ENCODE measurements at regions not wholly inside any gene's neighbourhood (a gene's known extent, or its start where the extent isn't known, plus 50 kb on each side); places are given as distances from the start of the nearest gene placed in this dataset.
"Not testable (repeated sequence)": the region's sequence is repeated elsewhere in the genome, so short reads cannot be mapped to it uniquely, and the experiment has no call there.

GRCh38 chr3:115317953-115318352 lies 170.9 kb upstream of the ZBTB20 start:
- not testable (repeated sequence) for H3K4me1 ChIP-seq (ENCODE audit: insufficient read depth, low read length); H2AFZ ChIP-seq (ENCODE audit: low read depth, low read length); H3K27me3 ChIP-seq (ENCODE audit: insufficient read depth, low read length); H3K36me3 ChIP-seq (ENCODE audit: insufficient read depth, low read length); H3K9me3 ChIP-seq (ENCODE audit: low read length); H3K4me3 ChIP-seq (ENCODE audit: low read length)

- H3K36me3 ChIP-seq (ENCODE audit: insufficient read depth, low read length): no peaks in the 10 kb centered on the region
- H3K4me1 ChIP-seq (ENCODE audit: insufficient read depth, low read length): no peaks in the 10 kb centered on the region
Measured at GRCh38 chr3:115321400-115321805, 174.3 kb upstream of the ZBTB20 start.

GRCh38 chr3:115322901-115323300 lies 175.8 kb upstream of the ZBTB20 start:
- no peak overlapping the region for H3K4me3 ChIP-seq (ENCODE audit: low read length)
- no peaks in the 10 kb centered on the region for H3K4me1 ChIP-seq (ENCODE audit: insufficient read depth, low read length)

More at GRCh38 chr3:115321400-115321805, 174.3 kb upstream of the ZBTB20 start:
- H3K4me3 ChIP-seq (ENCODE audit: low read length): no peak overlapping the region
- no peaks in the 10 kb centered on the region for H3K27me3 ChIP-seq (ENCODE audit: insufficient read depth, low read length)
- no peak overlapping the region for H2AFZ ChIP-seq (ENCODE audit: low read depth, low read length)
- no peaks in the 10 kb centered on the region for H3K9me3 ChIP-seq (ENCODE audit: low read length)

GRCh38 chr3:115323380-115323779 lies 176.3 kb upstream of the ZBTB20 start:
- Histone ChIP-seq H3K9me3 (ENCODE audit: low read length) (no peaks in the 10 kb centered on the region), H3K4me3 (ENCODE audit: low read length) (no peak overlapping the region), H2AFZ (ENCODE audit: low read depth, low read length) (no peak overlapping the region), H3K4me1 (ENCODE audit: insufficient read depth, low read length) (no peaks in the 10 kb centered on the region), H3K36me3 (ENCODE audit: insufficient read depth, low read length) (no peaks in the 10 kb centered on the region), H3K27me3 (ENCODE audit: insufficient read depth, low read length) (no peaks in the 10 kb centered on the region)

More at GRCh38 chr3:115322901-115323300, 175.8 kb upstream of the ZBTB20 start:
- H2AFZ ChIP-seq (ENCODE audit: low read depth, low read length): no peak overlapping the region
- no peaks in the 10 kb centered on the region for H3K9me3 ChIP-seq (ENCODE audit: low read length)
- no peaks in the 10 kb centered on the region for H3K27me3 ChIP-seq (ENCODE audit: insufficient read depth, low read length)
- no peaks in the 10 kb centered on the region for H3K36me3 ChIP-seq (ENCODE audit: insufficient read depth, low read length)

GRCh38 chr3:115324056-115324455 lies 177.0 kb upstream of the ZBTB20 start:
- H3K4me1 ChIP-seq (ENCODE audit: insufficient read depth, low read length): no peaks in the 10 kb centered on the region
- H2AFZ ChIP-seq (ENCODE audit: low read depth, low read length): no peak overlapping the region
- no peaks in the 10 kb centered on the region for H3K9me3 ChIP-seq (ENCODE audit: low read length)
- H3K27me3 ChIP-seq (ENCODE audit: insufficient read depth, low read length): no peaks in the 10 kb centered on the region
- H3K4me3 ChIP-seq (ENCODE audit: low read length): no peak overlapping the region
- H3K36me3 ChIP-seq (ENCODE audit: insufficient read depth, low read length): no peaks in the 10 kb centered on the region

GRCh38 chr3:115325539-115325938 lies 178.5 kb upstream of the ZBTB20 start:
- H3K9me3 ChIP-seq (ENCODE audit: low read length): no peaks in the 10 kb centered on the region
- peaks cover 3% of the 10 kb centered on the region for H3K4me1 ChIP-seq (ENCODE audit: insufficient read depth, low read length)
- H2AFZ ChIP-seq (ENCODE audit: low read depth, low read length): no peak overlapping the region
- no peak overlapping the region for H3K4me3 ChIP-seq (ENCODE audit: low read length)
- H3K36me3 ChIP-seq (ENCODE audit: insufficient read depth, low read length): no peaks in the 10 kb centered on the region
- H3K27me3 ChIP-seq (ENCODE audit: insufficient read depth, low read length): no peaks in the 10 kb centered on the region

- H3K27me3 ChIP-seq (ENCODE audit: insufficient read depth, low read length): no peaks in the 10 kb centered on the region
- H3K9me3 ChIP-seq (ENCODE audit: low read length): no peaks in the 10 kb centered on the region
- H3K4me1 ChIP-seq (ENCODE audit: insufficient read depth, low read length): peaks cover 5% of the 10 kb centered on the region
- H3K4me3 ChIP-seq (ENCODE audit: low read length): no peak overlapping the region
- no peak overlapping the region for H2AFZ ChIP-seq (ENCODE audit: low read depth, low read length)
- H3K36me3 ChIP-seq (ENCODE audit: insufficient read depth, low read length): no peaks in the 10 kb centered on the region
Measured at GRCh38 chr3:115330430-115330829, 183.3 kb upstream of the ZBTB20 start.

GRCh38 chr3:115332998-115333397 lies 185.9 kb upstream of the ZBTB20 start:
- no peaks in the 10 kb centered on the region for H3K27me3 ChIP-seq (ENCODE audit: insufficient read depth, low read length)
- peaks cover 5% of the 10 kb centered on the region for H3K4me1 ChIP-seq (ENCODE audit: insufficient read depth, low read length)
- no peak overlapping the region for H3K4me3 ChIP-seq (ENCODE audit: low read length)
- H3K36me3 ChIP-seq (ENCODE audit: insufficient read depth, low read length): no peaks in the 10 kb centered on the region
- H3K9me3 ChIP-seq (ENCODE audit: low read length): no peaks in the 10 kb centered on the region
- H2AFZ ChIP-seq (ENCODE audit: low read depth, low read length): no peak overlapping the region

GRCh38 chr3:115336836-115337235 lies 189.7 kb upstream of the ZBTB20 start:
- no peaks in the 10 kb centered on the region for H3K27me3 ChIP-seq (ENCODE audit: insufficient read depth, low read length)
- no peaks in the 10 kb centered on the region for H3K9me3 ChIP-seq (ENCODE audit: low read length)
- no peak overlapping the region for H2AFZ ChIP-seq (ENCODE audit: low read depth, low read length)
- no peaks in the 10 kb centered on the region for H3K4me1 ChIP-seq (ENCODE audit: insufficient read depth, low read length)
- no peaks in the 10 kb centered on the region for H3K36me3 ChIP-seq (ENCODE audit: insufficient read depth, low read length)
- no peak overlapping the region for H3K4me3 ChIP-seq (ENCODE audit: low read length)

GRCh38 chr3:115340586-115340985 lies 193.5 kb upstream of the ZBTB20 start:
- H2AFZ ChIP-seq (ENCODE audit: low read depth, low read length): no peak overlapping the region
- no peaks in the 10 kb centered on the region for H3K4me1 ChIP-seq (ENCODE audit: insufficient read depth, low read length)
- no peak overlapping the region for H3K4me3 ChIP-seq (ENCODE audit: low read length)
- no peaks in the 10 kb centered on the region for H3K27me3 ChIP-seq (ENCODE audit: insufficient read depth, low read length)
- no peaks in the 10 kb centered on the region for H3K36me3 ChIP-seq (ENCODE audit: insufficient read depth, low read length)
- H3K9me3 ChIP-seq (ENCODE audit: low read length): no peaks in the 10 kb centered on the region

- Histone ChIP-seq H3K4me1 (ENCODE audit: insufficient read depth, low read length) (no peaks in the 10 kb centered on the region), H3K27me3 (ENCODE audit: insufficient read depth, low read length) (no peaks in the 10 kb centered on the region), H3K4me3 (ENCODE audit: low read length) (no peak overlapping the region), H3K9me3 (ENCODE audit: low read length) (no peaks in the 10 kb centered on the region), H2AFZ (ENCODE audit: low read depth, low read length) (no peak overlapping the region), H3K36me3 (ENCODE audit: insufficient read depth, low read length) (no peaks in the 10 kb centered on the region)
Measured at GRCh38 chr3:115341208-115341607, 194.1 kb upstream of the ZBTB20 start.

GRCh38 chr3:115347737-115348136 lies 200.6 kb upstream of the ZBTB20 start:
- Histone ChIP-seq H2AFZ (ENCODE audit: low read depth, low read length) (no peak overlapping the region), H3K4me1 (ENCODE audit: insufficient read depth, low read length) (peaks cover 10% of the 10 kb centered on the region), H3K36me3 (ENCODE audit: insufficient read depth, low read length) (no peaks in the 10 kb centered on the region), H3K9me3 (ENCODE audit: low read length) (no peaks in the 10 kb centered on the region), H3K27me3 (ENCODE audit: insufficient read depth, low read length) (no peaks in the 10 kb centered on the region), H3K4me3 (ENCODE audit: low read length) (no peak overlapping the region)

- Histone ChIP-seq H3K4me3 (ENCODE audit: low read length) (no peak overlapping the region), H3K36me3 (ENCODE audit: insufficient read depth, low read length) (no peaks in the 10 kb centered on the region), H3K27me3 (ENCODE audit: insufficient read depth, low read length) (no peaks in the 10 kb centered on the region), H3K9me3 (ENCODE audit: low read length) (no peaks in the 10 kb centered on the region), H3K4me1 (ENCODE audit: insufficient read depth, low read length) (peaks cover 10% of the 10 kb centered on the region), H2AFZ (ENCODE audit: low read depth, low read length) (no peak overlapping the region)
Measured at GRCh38 chr3:115348412-115348811, 201.3 kb upstream of the ZBTB20 start.

GRCh38 chr3:115348951-115349745 lies 202.1 kb upstream of the ZBTB20 start:
- Histone ChIP-seq H3K27me3 (ENCODE audit: insufficient read depth, low read length) (no peaks in the 10 kb centered on the region), H3K4me3 (ENCODE audit: low read length) (no peak overlapping the region), H3K36me3 (ENCODE audit: insufficient read depth, low read length) (no peaks in the 10 kb centered on the region), H2AFZ (ENCODE audit: low read depth, low read length) (no peak overlapping the region), H3K4me1 (ENCODE audit: insufficient read depth, low read length) (peaks cover 10% of the 10 kb centered on the region), H3K9me3 (ENCODE audit: low read length) (no peaks in the 10 kb centered on the region)

All from neuron (in vitro differentiated cells).